ENCODE measurements at regions not wholly inside any gene's neighbourhood (a gene's known extent, or its start where the extent isn't known, plus 50 kb on each side); places are given as distances from the start of the nearest gene placed in this dataset.

DNA sequence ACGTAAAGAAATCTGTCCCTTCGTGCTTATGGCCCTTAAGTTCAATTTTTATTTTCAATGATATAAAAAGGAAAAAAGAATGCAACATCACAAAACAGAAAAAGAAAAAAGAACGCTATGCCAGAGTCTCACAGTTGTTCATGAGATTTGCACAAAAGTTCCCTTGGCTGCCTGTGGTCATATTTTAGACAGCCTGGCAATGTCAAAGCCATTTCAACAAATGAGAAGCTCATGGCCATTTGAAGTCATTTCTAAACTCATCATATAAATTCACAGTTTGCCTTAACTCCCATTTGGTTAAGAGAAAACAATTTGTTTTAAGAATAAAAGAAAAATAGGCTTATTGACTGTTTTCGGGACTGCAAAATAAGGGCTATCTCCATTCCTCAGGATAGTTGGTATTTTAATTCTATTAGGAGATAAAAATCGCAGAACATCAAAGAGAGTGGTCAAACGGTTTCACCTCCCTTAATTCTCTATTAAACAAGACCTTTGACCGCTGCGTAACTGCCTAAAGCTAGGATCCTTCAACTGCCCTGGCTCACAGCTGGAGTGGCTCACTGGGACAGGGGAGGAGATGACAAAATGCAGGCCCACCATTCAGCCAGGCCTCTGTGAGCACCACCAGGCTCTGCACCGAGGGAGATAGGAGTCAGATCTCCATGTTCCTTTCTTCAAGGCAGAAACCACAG lies 119.2 kb upstream of the DAAM1 start:
- no peaks in the 10 kb centered on the region for H3K36me3 ChIP-seq (ENCODE audit: control insufficient read depth, insufficient read depth, low read length)
- Mint-ChIP-seq H3K27me3 (ENCODE audit: insufficient read depth) (no peaks in the 10 kb centered on the region), H3K4me3 (no peak overlapping the region), H3K4me1 (peaks cover 18% of the 10 kb centered on the region), H3K27ac (peak overlapping the region; percentile 86), H3K9me3 (no peaks in the 10 kb centered on the region), H3K36me3 (ENCODE audit: low read depth) (no peaks in the 10 kb centered on the region)
- H3K27me3 ChIP-seq (ENCODE audit: control insufficient read depth, insufficient read depth, low read length, poor library complexity, severe bottlenecking), result no peaks in the 10 kb centered on the region
- 69 to 82% methylated on average over 3 to 7 of the region's 9 CpGs for WGBS, 2 experiments (ENCODE audit: insufficient coverage in 1 of 2, insufficient read length in 1 of 2)
- H3K9ac ChIP-seq (ENCODE audit: extremely low read depth, low read length, poor library complexity, severe bottlenecking), result no peak overlapping the region
- H3K9me3 ChIP-seq (ENCODE audit: control insufficient read depth, low read length), result no peaks in the 10 kb centered on the region
- H3K4me3 ChIP-seq (ENCODE audit: low read length), result no peak overlapping the region
- TF ChIP-seq, protein P1, sequence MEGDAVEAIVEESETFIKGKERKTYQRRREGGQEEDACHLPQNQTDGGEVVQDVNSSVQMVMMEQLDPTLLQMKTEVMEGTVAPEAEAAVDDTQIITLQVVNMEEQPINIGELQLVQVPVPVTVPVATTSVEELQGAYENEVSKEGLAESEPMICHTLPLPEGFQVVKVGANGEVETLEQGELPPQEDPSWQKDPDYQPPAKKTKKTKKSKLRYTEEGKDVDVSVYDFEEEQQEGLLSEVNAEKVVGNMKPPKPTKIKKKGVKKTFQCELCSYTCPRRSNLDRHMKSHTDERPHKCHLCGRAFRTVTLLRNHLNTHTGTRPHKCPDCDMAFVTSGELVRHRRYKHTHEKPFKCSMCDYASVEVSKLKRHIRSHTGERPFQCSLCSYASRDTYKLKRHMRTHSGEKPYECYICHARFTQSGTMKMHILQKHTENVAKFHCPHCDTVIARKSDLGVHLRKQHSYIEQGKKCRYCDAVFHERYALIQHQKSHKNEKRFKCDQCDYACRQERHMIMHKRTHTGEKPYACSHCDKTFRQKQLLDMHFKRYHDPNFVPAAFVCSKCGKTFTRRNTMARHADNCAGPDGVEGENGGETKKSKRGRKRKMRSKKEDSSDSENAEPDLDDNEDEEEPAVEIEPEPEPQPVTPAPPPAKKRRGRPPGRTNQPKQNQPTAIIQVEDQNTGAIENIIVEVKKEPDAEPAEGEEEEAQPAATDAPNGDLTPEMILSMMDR (conservative IDR thresholded peaks at IDR 0.05), result no peak
- H3K4me1 ChIP-seq (ENCODE audit: control insufficient read depth, insufficient read depth, low read length), result peaks cover 7% of the 10 kb centered on the region
- peak; percentile 69 for DNase-seq
- no peak overlapping the region for H3K27ac ChIP-seq (ENCODE audit: low read depth, low read length)

DNA sequence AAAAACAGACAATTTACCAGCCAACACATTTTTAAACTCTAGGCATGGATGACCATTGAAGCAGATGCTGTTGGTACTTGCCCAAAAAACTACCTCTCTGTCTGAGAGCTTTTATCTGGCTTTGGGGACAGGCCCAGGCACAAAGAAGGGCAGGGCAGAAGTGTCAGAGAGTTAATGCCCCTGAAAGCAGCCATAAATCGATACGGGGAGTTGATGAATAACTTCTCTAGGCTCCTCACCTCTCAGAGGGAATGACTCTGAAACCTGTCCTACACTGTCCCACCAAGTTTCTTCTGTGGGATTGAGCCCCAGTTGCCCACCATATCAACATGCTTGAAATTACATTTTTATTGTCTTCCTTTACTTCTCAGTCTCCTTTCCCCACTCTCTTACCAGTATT lies 113.0 kb upstream of the DAAM1 start:
- H3K4me3 Mint-ChIP-seq, result no peak overlapping the region
- no peaks in the 10 kb centered on the region for H3K4me1 ChIP-seq (ENCODE audit: control insufficient read depth, insufficient read depth, low read length)
- 90 to 100% methylated on average over 2 of the region's 2 CpGs for WGBS, 2 experiments (ENCODE audit: insufficient coverage in 1 of 2, insufficient read length in 1 of 2)

DNA sequence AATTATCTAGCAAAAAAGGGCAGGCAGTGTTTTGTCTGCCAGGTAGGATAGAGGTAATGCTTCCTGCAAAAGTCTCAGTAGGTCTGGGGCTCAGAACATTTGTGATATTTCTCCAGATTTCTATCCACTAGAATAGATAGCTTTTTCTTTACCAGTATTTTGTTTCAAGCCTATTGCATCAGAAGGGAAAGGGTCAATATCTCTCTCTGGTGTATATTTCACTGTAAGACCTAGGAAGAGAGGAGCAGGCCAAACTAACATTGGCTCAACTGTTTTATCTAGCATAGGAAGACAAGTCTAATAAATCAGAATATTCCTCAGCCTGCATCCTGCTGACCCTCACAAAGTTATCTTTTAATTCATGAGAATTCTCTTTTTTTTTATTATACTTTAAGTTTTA lies 106.7 kb upstream of the DAAM1 start:
- Histone ChIP-seq H3K27ac (ENCODE audit: low read depth, low read length) (no peak overlapping the region), H3K9ac (ENCODE audit: extremely low read depth, low read length, poor library complexity, severe bottlenecking) (no peak overlapping the region), H3K4me3 (ENCODE audit: low read length) (no peak overlapping the region), H3K9me3 (ENCODE audit: control insufficient read depth, low read length) (no peaks in the 10 kb centered on the region), H3K27me3 (ENCODE audit: control insufficient read depth, insufficient read depth, low read length, poor library complexity, severe bottlenecking) (no peaks in the 10 kb centered on the region), H3K4me1 (ENCODE audit: control insufficient read depth, insufficient read depth, low read length) (no peaks in the 10 kb centered on the region), H3K36me3 (ENCODE audit: control insufficient read depth, insufficient read depth, low read length) (no peaks in the 10 kb centered on the region)
- Mint-ChIP-seq H3K4me3 (no peak overlapping the region), H3K4me1 (peaks cover 2% of the 10 kb centered on the region), H3K9me3 (no peaks in the 10 kb centered on the region), H3K36me3 (ENCODE audit: low read depth) (no peaks in the 10 kb centered on the region), H3K27ac (no peak overlapping the region), H3K27me3 (ENCODE audit: insufficient read depth) (no peaks in the 10 kb centered on the region)
- TF ChIP-seq, protein P1 (conservative IDR thresholded peaks at IDR 0.05), result no peak
- DNase-seq, result no peak

More for the DNA sequence above, 113.0 kb upstream of the DAAM1 start:
- Histone ChIP-seq H3K27ac (ENCODE audit: low read depth, low read length) (no peak overlapping the region), H3K4me3 (ENCODE audit: low read length) (no peak overlapping the region), H3K9me3 (ENCODE audit: control insufficient read depth, low read length) (no peaks in the 10 kb centered on the region), H3K36me3 (ENCODE audit: control insufficient read depth, insufficient read depth, low read length) (no peaks in the 10 kb centered on the region), H3K27me3 (ENCODE audit: control insufficient read depth, insufficient read depth, low read length, poor library complexity, severe bottlenecking) (no peaks in the 10 kb centered on the region), H3K9ac (ENCODE audit: extremely low read depth, low read length, poor library complexity, severe bottlenecking) (no peak overlapping the region)
- Mint-ChIP-seq H3K27ac (no peak overlapping the region), H3K4me1 (no peaks in the 10 kb centered on the region), H3K27me3 (ENCODE audit: insufficient read depth) (no peaks in the 10 kb centered on the region), H3K9me3 (no peaks in the 10 kb centered on the region), H3K36me3 (ENCODE audit: low read depth) (no peaks in the 10 kb centered on the region)
- DNase-seq, result no peak
- TF ChIP-seq, protein P1 (conservative IDR thresholded peaks at IDR 0.05), result no peak

Measured in endodermal cell (in vitro differentiated cells).